CD4-positive, alpha-beta T cell (primary cell): ENCODE measurements at regions not wholly inside any gene's neighbourhood (a gene's known extent, or its start where the extent isn't known, plus 50 kb on each side); places are given as distances from the start of the nearest gene placed in this dataset.

Experiments
- ATAC-seq: fragments of 200-7000 bp; cut with Tn5 transposase; one replicate; pipeline ENCODE4 v1.10.0; 2022; ENCODE audit warnings: mild to moderate bottlenecking; ENCODE audit not compliant: poor library complexity
- CTCF ChIA-PET: fragments of 350-600 bp; sonication (Branson Sonifier 250); formaldehyde crosslinking; loops from one replicate; lab custom pipeline; 2021; ENCODE audit warnings: antibody characterized with exemption, inconsistent platforms; lab: Charles Lee
- POLR2A ChIA-PET: fragments of 350-600 bp; sonication (Branson Sonifier 250); formaldehyde crosslinking; loops from one replicate; lab custom pipeline; 2021; ENCODE audit warnings: antibody characterized with exemption, inconsistent platforms; lab: Charles Lee
- DNase-seq, 14 experiments: peaks; one replicate each; pipeline ENCODE4 v3.0.0-alpha.2; 2013 to 2020; ENCODE audit warnings: mixed read lengths in 2 of 14
- H3K27ac ChIP-seq, 2 donors: one replicate each; pipeline versions ENCODE4 v1.5.1 to v1.7.0; 2013; ENCODE audit warnings: low read length in 2 of 2, low read depth in 1 of 2, mild to moderate bottlenecking in 1 of 2
- H3K27me3 ChIP-seq, 2 experiments: 1 replicate in 1 of 2; 2 replicates in 1 of 2; pipeline versions ENCODE4 v1.6.1 to v1.7.0; 2013; ENCODE audit warnings: low read length in 2 of 2, control low read depth in 1 of 2, mild to moderate bottlenecking in 1 of 2, moderate library complexity in 1 of 2; ENCODE audit not compliant: insufficient read depth in 2 of 2, control insufficient read depth in 1 of 2
- H3K36me3 ChIP-seq: one replicate; pipeline ENCODE4 v1.6.1; 2013; ENCODE audit warnings: low read length, control low read depth; ENCODE audit not compliant: insufficient read depth
- H3K4me1 ChIP-seq: one replicate; pipeline ENCODE4 v1.6.1; 2013; ENCODE audit warnings: low read length, control low read depth; ENCODE audit not compliant: insufficient read depth
- H3K4me3 ChIP-seq: one replicate; pipeline ENCODE4 v1.5.1; 2013; ENCODE audit warnings: mild to moderate bottlenecking, low read length, moderate library complexity
- H3K9me3 ChIP-seq, 2 experiments: 1 replicate in 1 of 2; 2 replicates in 1 of 2; pipeline versions ENCODE4 v1.6.1 to v1.7.0; 2013; ENCODE audit warnings: low read length in 2 of 2, mild to moderate bottlenecking in 2 of 2, control low read depth in 1 of 2, moderate library complexity in 1 of 2; ENCODE audit not compliant: control insufficient read depth in 1 of 2, insufficient read depth in 1 of 2
- H3K27ac Mint-ChIP-seq: one replicate; pipeline ENCODE4 v1.8.0; 2020; ENCODE audit warnings: mixed read lengths
- H3K27me3 Mint-ChIP-seq: one replicate; pipeline ENCODE4 v1.8.0; 2021; ENCODE audit warnings: mixed read lengths
- H3K36me3 Mint-ChIP-seq: one replicate; pipeline ENCODE4 v1.8.0; 2021; ENCODE audit warnings: low read depth, mixed read lengths
- H3K4me1 Mint-ChIP-seq: one replicate; pipeline ENCODE4 v1.8.0; 2021; ENCODE audit warnings: low read depth, mixed read lengths
- H3K4me3 Mint-ChIP-seq: one replicate; pipeline ENCODE4 v1.8.0; 2020; ENCODE audit warnings: mild to moderate bottlenecking, mixed read lengths
- H3K9me3 Mint-ChIP-seq: one replicate; pipeline ENCODE4 v1.8.0; 2020; ENCODE audit warnings: mixed read lengths
- CTCF ChIP-seq: fragments of 200-600 bp; IDR thresholded peaks from one replicate; pipeline ENCODE4 v1.8.0; 2022; ENCODE audit warnings: antibody characterized with exemption, mild to moderate bottlenecking
- intact Hi-C, 2 experiments: fragments of 100-400 bp; cut with DNase I in 1 of 2; cut with micrococcal nuclease in 1 of 2; formaldehyde crosslinking; loops; one replicate each; pipeline versions ENCODE4 v1.15.1 to v1.9.0; 2023 to 2025; cut with DNase I, micrococcal nuclease

- Histone ChIP-seq H3K27me3 (no peaks in the 10 kb centered on the region), H3K27ac (no peak overlapping the region), H3K4me1 (no peaks in the 10 kb centered on the region), H3K4me3 (no peak overlapping the region), H3K9me3 (peaks cover 0 to 3% of the 10 kb centered on the region in 2 experiments), H3K36me3 (no peaks in the 10 kb centered on the region)
- Mint-ChIP-seq H3K27me3 (no peaks in the 10 kb centered on the region), H3K4me1 (no peaks in the 10 kb centered on the region), H3K9me3 (no peaks in the 10 kb centered on the region), H3K27ac (no peak overlapping the region), H3K36me3 (no peaks in the 10 kb centered on the region), H3K4me3 (no peak overlapping the region)
- DNase-seq (no peak), ATAC-seq (no peak)
- intact Hi-C loops: no loop called here
- CTCF ChIA-PET: no interaction called here
- POLR2A ChIA-PET: no interaction called here
- no peak for TF ChIP-seq CTCF
Measured at GRCh38 chr6:133160536-133160935, 80.6 kb upstream of the EYA4 start.

- intact Hi-C loops: no loop called here
Measured at GRCh38 chr6:133165235-133165634, 75.9 kb upstream of the EYA4 start.

GRCh38 chr6:133166766-133167165 is 74.4 kb upstream of the EYA4 start:
- H3K9me3 Mint-ChIP-seq: no peaks in the 10 kb centered on the region
- TF ChIP-seq CTCF: no peak
- CTCF ChIA-PET: no interaction called here

More at GRCh38 chr6:133165235-133165634, 75.9 kb upstream of the EYA4 start:
- Histone ChIP-seq H3K36me3 (no peaks in the 10 kb centered on the region), H3K4me1 (no peaks in the 10 kb centered on the region), H3K9me3 (peaks cover 0 to 3% of the 10 kb centered on the region in 2 experiments), H3K4me3 (no peak overlapping the region), H3K27me3 (no peaks in the 10 kb centered on the region), H3K27ac (no peak overlapping the region)
- H3K9me3 Mint-ChIP-seq: no peaks in the 10 kb centered on the region
- CTCF ChIA-PET: no interaction called here
- TF ChIP-seq CTCF: no peak
- H3K27me3 Mint-ChIP-seq: no peaks in the 10 kb centered on the region
- H3K36me3 Mint-ChIP-seq: no peaks in the 10 kb centered on the region
- no peak overlapping the region for H3K4me3 Mint-ChIP-seq
- H3K4me1 Mint-ChIP-seq: no peaks in the 10 kb centered on the region
- DNase-seq (no peak), ATAC-seq (no peak)
- no peak overlapping the region for H3K27ac Mint-ChIP-seq
- POLR2A ChIA-PET: no interaction called here

More at GRCh38 chr6:133166766-133167165, 74.4 kb upstream of the EYA4 start:
- H3K9me3 ChIP-seq: peaks cover 0 to 3% of the 10 kb centered on the region in 2 experiments
- Mint-ChIP-seq H3K4me3 (no peak overlapping the region), H3K27ac (no peak overlapping the region), H3K27me3 (no peaks in the 10 kb centered on the region), H3K36me3 (no peaks in the 10 kb centered on the region), H3K4me1 (no peaks in the 10 kb centered on the region)
- ATAC-seq: no peak
- DNase-seq: no peak
- H3K36me3 ChIP-seq: no peaks in the 10 kb centered on the region
- intact Hi-C loops: no loop called here
- no peak overlapping the region for H3K27ac ChIP-seq
- H3K4me3 ChIP-seq: no peak overlapping the region
- no peaks in the 10 kb centered on the region for H3K27me3 ChIP-seq
- H3K4me1 ChIP-seq: no peaks in the 10 kb centered on the region
- POLR2A ChIA-PET: no interaction called here
